ENCODE measurements at regions not wholly inside any gene's neighbourhood (a gene's known extent, or its start where the extent isn't known, plus 50 kb on each side); places are given as distances from the start of the nearest gene placed in this dataset.

DNA sequence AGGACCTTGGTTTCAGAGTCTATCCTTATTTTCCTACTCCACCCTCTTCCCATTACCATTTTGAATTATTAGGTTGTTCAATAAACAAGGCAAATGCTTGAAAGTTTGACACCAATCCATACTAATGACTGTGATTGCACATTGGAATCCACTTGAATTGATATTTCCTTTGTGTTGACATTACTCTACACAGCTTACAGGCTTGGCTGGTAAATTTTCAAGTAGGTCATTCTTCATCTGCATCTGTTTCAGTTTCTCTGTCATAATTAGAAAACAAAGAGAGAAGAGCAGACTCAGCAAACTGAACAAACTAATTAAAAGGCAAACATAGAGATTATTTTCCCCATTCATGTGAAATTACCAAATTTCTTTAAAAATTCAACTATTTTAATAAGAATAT, 732.9 kb upstream of the BCHE start:
- Histone ChIP-seq H3K27ac (ENCODE audit: low read length) (no peak overlapping the region), H3K36me3 (ENCODE audit: control insufficient read depth, insufficient read depth, low read length) (no peaks in the 10 kb centered on the region), H3K4me3 (ENCODE audit: low read length) (no peak overlapping the region), H3K27me3 (ENCODE audit: control insufficient read depth, insufficient read depth, low read length) (no peaks in the 10 kb centered on the region), H3K9me3 (replicated peaks; ENCODE audit: control insufficient read depth, low read depth, low read length) (no peaks in the 10 kb centered on the region), H3K4me1 (ENCODE audit: control insufficient read depth, insufficient read depth, low read length) (no peaks in the 10 kb centered on the region)
- DNase-seq, result no peak

DNA sequence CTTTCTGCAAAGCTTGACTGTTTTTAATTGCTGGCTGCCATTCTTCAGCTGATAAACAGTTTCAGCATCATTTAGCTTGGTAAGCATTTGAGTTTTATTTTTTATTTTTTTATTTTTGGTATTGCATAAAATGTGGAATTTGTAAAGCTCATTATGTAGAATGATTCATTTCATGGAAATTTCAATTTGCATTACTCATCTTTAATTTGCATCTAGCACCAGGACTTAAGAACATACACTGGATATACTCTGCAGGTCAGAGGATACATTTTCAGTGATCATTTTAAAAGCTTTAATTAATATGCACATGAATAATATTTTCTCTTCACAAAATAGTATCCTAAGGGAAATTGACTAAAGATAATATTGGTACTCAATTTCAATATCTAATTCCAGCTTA, 732.4 kb upstream of the BCHE start:
- DNase-seq, result no peak
- no peaks in the 10 kb centered on the region for H3K4me1 ChIP-seq (ENCODE audit: control insufficient read depth, insufficient read depth, low read length)
- no peak overlapping the region for H3K4me3 ChIP-seq (ENCODE audit: low read length)
- no peaks in the 10 kb centered on the region for H3K27me3 ChIP-seq (ENCODE audit: control insufficient read depth, insufficient read depth, low read length)
- no peaks in the 10 kb centered on the region for H3K9me3 ChIP-seq (replicated peaks; ENCODE audit: control insufficient read depth, low read depth, low read length)
- no peak overlapping the region for H3K27ac ChIP-seq (ENCODE audit: low read length)
- no peaks in the 10 kb centered on the region for H3K36me3 ChIP-seq (ENCODE audit: control insufficient read depth, insufficient read depth, low read length)

DNA sequence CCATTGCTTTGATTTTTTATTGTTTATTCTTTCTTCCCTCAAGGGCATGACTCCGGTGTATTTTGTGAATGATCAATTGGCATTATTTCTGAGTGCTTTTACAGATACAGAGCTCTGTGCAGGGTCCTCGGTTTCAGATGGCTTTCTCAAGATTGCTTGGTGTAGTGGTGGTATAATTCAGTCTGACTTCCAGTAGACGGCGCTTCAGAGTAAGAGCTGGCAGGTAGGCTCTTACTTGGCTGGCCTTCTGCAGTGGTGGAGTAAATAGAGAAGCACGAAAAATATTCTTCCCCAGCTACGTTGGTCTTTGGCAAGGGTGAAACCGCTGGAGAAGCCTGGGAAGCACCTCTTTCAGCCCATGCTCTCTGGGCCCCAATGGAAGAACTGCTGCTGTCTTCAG, 723.0 kb upstream of the BCHE start:
- Histone ChIP-seq H3K4me3 (ENCODE audit: low read length) (no peak overlapping the region), H3K9me3 (replicated peaks; ENCODE audit: control insufficient read depth, low read depth, low read length) (no peaks in the 10 kb centered on the region), H3K27ac (ENCODE audit: low read length) (no peak overlapping the region), H3K27me3 (ENCODE audit: control insufficient read depth, insufficient read depth, low read length) (no peaks in the 10 kb centered on the region), H3K36me3 (ENCODE audit: control insufficient read depth, insufficient read depth, low read length) (no peaks in the 10 kb centered on the region), H3K4me1 (ENCODE audit: control insufficient read depth, insufficient read depth, low read length) (no peaks in the 10 kb centered on the region)
- WGBS (ENCODE audit: insufficient coverage), result 53% methylated on average over 7 of the region's 7 CpGs
- no peak for DNase-seq

DNA sequence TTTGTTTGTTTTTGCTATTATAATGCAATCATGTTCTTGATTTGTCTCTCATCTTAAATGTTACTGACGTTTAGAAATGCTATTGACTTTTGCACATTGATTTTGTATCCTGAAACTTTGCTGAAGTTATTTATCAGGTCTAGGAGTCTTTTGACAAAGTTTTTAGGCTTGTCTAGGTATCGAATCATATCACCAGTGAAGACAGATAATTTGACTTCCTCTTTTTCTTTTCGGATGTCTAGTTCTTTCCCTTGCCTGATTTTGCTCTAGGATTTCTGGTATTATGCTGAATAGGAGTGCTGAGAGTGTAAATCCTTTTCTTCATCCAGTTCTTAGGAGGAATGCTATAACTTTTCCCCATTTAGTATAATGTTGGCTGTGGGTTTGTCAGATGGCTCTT, 719.7 kb upstream of the BCHE start:
- DNase-seq, result no peak
- no peaks in the 10 kb centered on the region for H3K4me1 ChIP-seq (ENCODE audit: control insufficient read depth, insufficient read depth, low read length)
- no peaks in the 10 kb centered on the region for H3K9me3 ChIP-seq (replicated peaks; ENCODE audit: control insufficient read depth, low read depth, low read length)
- H3K27ac ChIP-seq (ENCODE audit: low read length), result no peak overlapping the region
- WGBS (ENCODE audit: insufficient coverage), result no CpG with 5 or more reads among the region's 3 CpGs
- no peaks in the 10 kb centered on the region for H3K27me3 ChIP-seq (ENCODE audit: control insufficient read depth, insufficient read depth, low read length)
- H3K36me3 ChIP-seq (ENCODE audit: control insufficient read depth, insufficient read depth, low read length), result no peaks in the 10 kb centered on the region
- H3K4me3 ChIP-seq (ENCODE audit: low read length), result no peak overlapping the region

DNA sequence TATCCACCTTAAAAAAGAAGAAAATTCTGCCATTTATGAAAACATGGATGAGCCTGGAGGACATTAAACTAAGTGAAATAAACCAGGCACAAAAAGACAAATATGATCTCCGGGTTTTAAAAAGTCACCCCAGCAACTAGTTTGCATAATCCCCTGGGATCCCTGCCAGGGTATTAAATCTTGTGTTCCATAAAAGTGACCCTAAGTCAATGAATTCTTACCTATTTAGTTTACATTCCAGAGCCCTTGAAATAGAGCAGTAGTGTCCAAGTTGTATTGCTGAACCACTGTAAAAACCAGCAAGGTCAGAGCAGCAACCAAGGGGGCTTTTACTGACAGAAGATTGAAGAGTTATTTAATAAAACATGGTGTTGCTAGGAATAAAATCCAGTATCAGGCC, 716.8 kb upstream of the BCHE start:
- no CpG with 5 or more reads among the region's 1 CpG for WGBS (ENCODE audit: insufficient coverage)
- Histone ChIP-seq H3K9me3 (replicated peaks; ENCODE audit: control insufficient read depth, low read depth, low read length) (no peaks in the 10 kb centered on the region), H3K27me3 (ENCODE audit: control insufficient read depth, insufficient read depth, low read length) (no peaks in the 10 kb centered on the region), H3K4me3 (ENCODE audit: low read length) (no peak overlapping the region), H3K4me1 (ENCODE audit: control insufficient read depth, insufficient read depth, low read length) (no peaks in the 10 kb centered on the region), H3K36me3 (ENCODE audit: control insufficient read depth, insufficient read depth, low read length) (no peaks in the 10 kb centered on the region), H3K27ac (ENCODE audit: low read length) (no peak overlapping the region)
- DNase-seq, result no peak

DNA sequence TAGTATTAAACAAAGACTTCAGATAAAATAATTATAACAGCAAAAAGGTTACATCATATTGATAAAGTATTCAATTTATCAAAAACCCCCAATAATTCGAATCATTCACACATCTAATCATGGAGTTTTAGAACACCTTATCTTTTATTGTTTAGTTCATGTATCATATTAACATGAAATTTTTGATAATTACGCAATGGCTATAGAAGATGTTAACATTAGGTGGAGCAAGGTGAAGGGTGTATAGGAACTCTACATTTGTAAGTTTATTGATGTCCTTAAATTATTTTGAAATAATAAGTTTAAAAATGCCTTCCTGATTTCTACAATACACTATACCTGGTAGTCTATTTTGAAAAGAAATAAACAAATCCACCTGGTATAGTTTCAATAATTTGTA, 696.5 kb upstream of the BCHE start:
- Histone ChIP-seq H3K36me3 (ENCODE audit: control insufficient read depth, insufficient read depth, low read length) (no peaks in the 10 kb centered on the region), H3K27me3 (ENCODE audit: control insufficient read depth, insufficient read depth, low read length) (no peaks in the 10 kb centered on the region), H3K4me3 (ENCODE audit: low read length) (no peak overlapping the region), H3K9me3 (replicated peaks; ENCODE audit: control insufficient read depth, low read depth, low read length) (peaks cover 8% of the 10 kb centered on the region), H3K4me1 (ENCODE audit: control insufficient read depth, insufficient read depth, low read length) (no peaks in the 10 kb centered on the region), H3K27ac (ENCODE audit: low read length) (no peak overlapping the region)
- DNase-seq, result no peak
- no CpG with 5 or more reads among the region's 2 CpGs for WGBS (ENCODE audit: insufficient coverage)

DNA sequence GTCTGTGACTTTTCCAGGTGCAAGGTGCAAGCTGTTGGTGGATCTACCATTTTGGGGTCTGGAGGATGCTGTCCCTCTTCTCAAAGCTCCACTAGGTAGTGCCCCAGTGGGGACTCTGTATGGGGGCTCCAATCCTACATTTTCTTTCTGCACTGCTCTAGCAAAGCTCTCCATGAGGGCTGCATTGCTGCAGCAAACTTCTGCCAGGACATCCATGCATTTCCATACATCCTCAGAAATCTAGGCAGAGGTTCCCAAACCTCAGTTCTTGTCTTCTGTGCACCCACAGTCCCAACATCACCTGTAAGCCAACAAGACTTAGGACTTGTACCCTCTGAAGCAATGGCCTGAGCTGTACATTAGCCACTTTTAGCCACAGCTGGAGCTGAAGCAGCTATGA, 694.5 kb upstream of the BCHE start:
- Histone ChIP-seq H3K36me3 (ENCODE audit: control insufficient read depth, insufficient read depth, low read length) (no peaks in the 10 kb centered on the region), H3K27me3 (ENCODE audit: control insufficient read depth, insufficient read depth, low read length) (no peaks in the 10 kb centered on the region), H3K9me3 (replicated peaks; ENCODE audit: control insufficient read depth, low read depth, low read length) (peaks cover 8% of the 10 kb centered on the region), H3K4me1 (ENCODE audit: control insufficient read depth, insufficient read depth, low read length) (no peaks in the 10 kb centered on the region), H3K4me3 (ENCODE audit: low read length) (no peak overlapping the region), H3K27ac (ENCODE audit: low read length) (no peak overlapping the region)
- no peak for DNase-seq

DNA sequence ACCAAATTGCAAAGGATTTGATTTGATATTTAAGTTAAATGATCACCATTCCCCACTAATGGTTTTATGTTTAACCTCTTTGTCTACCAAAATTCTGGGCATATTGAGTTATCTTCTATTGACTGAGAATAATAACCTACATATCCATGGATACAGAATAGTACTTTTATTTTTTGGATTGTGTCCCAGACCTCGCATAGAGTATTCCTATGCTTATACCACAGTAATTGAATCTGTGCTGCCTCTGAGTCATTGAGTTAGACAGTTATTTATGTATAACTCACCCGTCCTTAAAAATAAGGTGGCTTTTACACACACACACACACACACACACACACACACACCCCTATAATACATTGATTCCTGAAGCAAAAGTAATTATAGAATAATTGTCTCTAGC, 690.1 kb upstream of the BCHE start:
- Histone ChIP-seq H3K36me3 (ENCODE audit: control insufficient read depth, insufficient read depth, low read length) (no peaks in the 10 kb centered on the region), H3K9me3 (replicated peaks; ENCODE audit: control insufficient read depth, low read depth, low read length) (peaks cover 8% of the 10 kb centered on the region), H3K4me1 (ENCODE audit: control insufficient read depth, insufficient read depth, low read length) (no peaks in the 10 kb centered on the region), H3K4me3 (ENCODE audit: low read length) (no peak overlapping the region), H3K27me3 (ENCODE audit: control insufficient read depth, insufficient read depth, low read length) (no peaks in the 10 kb centered on the region), H3K27ac (ENCODE audit: low read length) (no peak overlapping the region)
- peak; percentile 64 for DNase-seq
- WGBS (ENCODE audit: insufficient coverage), result no CpG with 5 or more reads among the region's 2 CpGs

DNA sequence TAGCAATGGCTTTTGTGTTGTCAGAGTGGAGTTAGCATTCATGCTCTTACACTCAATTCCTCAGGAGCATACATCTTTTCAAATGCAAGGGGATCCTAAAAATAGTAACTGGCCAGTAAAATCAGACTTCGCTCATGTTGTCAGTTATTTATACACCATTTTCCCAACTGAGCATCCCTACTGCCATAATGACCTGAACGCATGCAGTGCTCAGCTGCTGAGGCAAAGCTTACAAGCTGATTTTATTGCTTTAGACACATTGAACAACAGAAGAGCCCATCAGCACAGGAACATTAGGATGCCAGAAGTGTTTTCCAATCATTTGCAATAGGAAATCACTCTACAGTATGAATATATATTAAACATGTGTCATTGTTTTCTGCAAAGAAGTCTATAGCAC, 689.7 kb upstream of the BCHE start:
- no peaks in the 10 kb centered on the region for H3K27me3 ChIP-seq (ENCODE audit: control insufficient read depth, insufficient read depth, low read length)
- H3K4me1 ChIP-seq (ENCODE audit: control insufficient read depth, insufficient read depth, low read length), result no peaks in the 10 kb centered on the region
- H3K4me3 ChIP-seq (ENCODE audit: low read length), result no peak overlapping the region
- no peaks in the 10 kb centered on the region for H3K36me3 ChIP-seq (ENCODE audit: control insufficient read depth, insufficient read depth, low read length)
- peaks cover 5% of the 10 kb centered on the region for H3K9me3 ChIP-seq (replicated peaks; ENCODE audit: control insufficient read depth, low read depth, low read length)
- no peak overlapping the region for H3K27ac ChIP-seq (ENCODE audit: low read length)
- DNase-seq, result peak; percentile 54
- WGBS (ENCODE audit: insufficient coverage), result 0% methylated on average over 1 of the region's 2 CpGs

DNA sequence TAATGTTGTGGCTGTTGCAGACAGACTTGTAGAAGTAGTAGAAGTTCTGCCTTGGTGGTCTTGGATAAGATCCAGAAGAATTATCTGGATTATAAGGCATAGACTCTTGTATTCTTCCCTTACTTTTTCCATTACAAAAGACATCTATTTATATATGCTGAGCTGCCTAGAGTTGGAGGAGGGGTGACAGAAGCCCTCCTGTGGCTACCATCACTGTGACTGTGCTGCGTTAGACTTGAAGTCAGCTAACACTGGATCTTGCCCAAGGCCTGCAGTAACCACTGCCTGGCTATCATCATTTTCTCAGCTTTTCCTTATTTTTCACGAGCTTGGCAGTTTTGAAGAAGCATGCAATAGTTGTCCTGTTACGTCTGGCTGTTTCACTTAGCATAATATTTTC, 684.8 kb upstream of the BCHE start:
- WGBS (ENCODE audit: insufficient coverage), result no CpG with 5 or more reads among the region's 3 CpGs
- no peak overlapping the region for H3K27ac ChIP-seq (ENCODE audit: low read length)
- no peaks in the 10 kb centered on the region for H3K36me3 ChIP-seq (ENCODE audit: control insufficient read depth, insufficient read depth, low read length)
- no peaks in the 10 kb centered on the region for H3K4me1 ChIP-seq (ENCODE audit: control insufficient read depth, insufficient read depth, low read length)
- DNase-seq, result no peak
- no peaks in the 10 kb centered on the region for H3K27me3 ChIP-seq (ENCODE audit: control insufficient read depth, insufficient read depth, low read length)
- no peak overlapping the region for H3K4me3 ChIP-seq (ENCODE audit: low read length)
- H3K9me3 ChIP-seq (replicated peaks; ENCODE audit: control insufficient read depth, low read depth, low read length), result peaks cover 9% of the 10 kb centered on the region

DNA sequence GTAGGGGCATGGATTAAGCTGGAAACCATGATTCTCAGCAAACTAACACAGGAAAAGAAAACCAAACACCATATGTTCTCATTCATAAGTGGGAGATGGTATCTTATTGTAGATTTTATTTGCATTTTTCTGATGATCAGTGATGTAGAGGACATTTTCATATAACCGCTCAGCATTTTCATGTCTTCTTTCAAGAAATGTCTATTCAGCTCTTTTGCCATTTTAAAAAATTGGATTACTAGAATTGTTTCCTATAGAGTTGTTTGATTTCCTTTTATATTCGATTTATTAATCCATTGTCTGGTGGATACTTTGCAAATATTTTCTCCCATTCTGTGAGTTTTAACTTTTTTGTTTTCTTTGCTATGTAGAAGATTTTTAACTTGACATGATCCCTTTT, 682.2 kb upstream of the BCHE start:
- no peaks in the 10 kb centered on the region for H3K4me1 ChIP-seq (ENCODE audit: control insufficient read depth, insufficient read depth, low read length)
- peaks cover 9% of the 10 kb centered on the region for H3K9me3 ChIP-seq (replicated peaks; ENCODE audit: control insufficient read depth, low read depth, low read length)
- no peak overlapping the region for H3K27ac ChIP-seq (ENCODE audit: low read length)
- H3K4me3 ChIP-seq (ENCODE audit: low read length), result no peak overlapping the region
- WGBS (ENCODE audit: insufficient coverage), result no CpG with 5 or more reads among the region's 2 CpGs
- DNase-seq, result no peak
- no peaks in the 10 kb centered on the region for H3K36me3 ChIP-seq (ENCODE audit: control insufficient read depth, insufficient read depth, low read length)
- H3K27me3 ChIP-seq (ENCODE audit: control insufficient read depth, insufficient read depth, low read length), result no peaks in the 10 kb centered on the region

All from muscle of leg (tissue), 3 donors.